Astrocyte (in vitro differentiated cells and primary cell): ENCODE measurements at regions not wholly inside any gene's neighbourhood (a gene's known extent, or its start where the extent isn't known, plus 50 kb on each side); places are given as distances from the start of the nearest gene placed in this dataset.

Source experiments
- DNase-seq: peaks from one replicate; pipeline ENCODE4 v3.0.0-alpha.2; 2010; ENCODE audit warnings: low read depth
- FAIRE-seq: peaks from 2 replicates; lab custom pipeline; 2011; peaks lifted over from hg19 to GRCh38; lab: Jason Lieb, UNC
- H2AFZ ChIP-seq: 2 replicates; pipeline ENCODE4 v1.6.0; 2012; ENCODE audit warnings: low read depth, low read length, inconsistent platforms
- H3K27ac ChIP-seq: 2 replicates; pipeline ENCODE4 v1.5.1; 2011; ENCODE audit warnings: low read depth, low read length, inconsistent platforms
- H3K27me3 ChIP-seq: 2 replicates; pipeline ENCODE4 v1.6.0; 2011; ENCODE audit warnings: low read length, inconsistent platforms; ENCODE audit not compliant: insufficient read depth
- H3K36me3 ChIP-seq: 2 replicates; pipeline ENCODE4 v1.5.1; 2011; ENCODE audit warnings: low read length, inconsistent platforms; ENCODE audit not compliant: insufficient read depth
- H3K4me1 ChIP-seq: 2 replicates; pipeline ENCODE4 v1.5.1; 2011; ENCODE audit warnings: low read length, inconsistent platforms; ENCODE audit not compliant: insufficient read depth
- H3K4me2 ChIP-seq: 2 replicates; pipeline ENCODE4 v1.6.0; 2012; ENCODE audit warnings: low read length, inconsistent platforms
- H3K4me3 ChIP-seq: 2 replicates; pipeline ENCODE4 v1.5.1; 2011; ENCODE audit warnings: low read depth, mild to moderate bottlenecking, low read length, inconsistent platforms; ENCODE audit not compliant: insufficient read depth
- H3K79me2 ChIP-seq: 2 replicates; pipeline ENCODE4 v1.6.0; 2012; ENCODE audit warnings: mild to moderate bottlenecking, low read length, inconsistent platforms; ENCODE audit not compliant: insufficient read depth
- H3K9ac ChIP-seq: 2 replicates; pipeline ENCODE4 v1.6.0; 2012; ENCODE audit warnings: mild to moderate bottlenecking, low read length, inconsistent platforms
- H3K9me3 ChIP-seq: 2 replicates; pipeline ENCODE4 v1.5.1; 2012; ENCODE audit warnings: low read depth, mild to moderate bottlenecking, low read length, inconsistent platforms; ENCODE audit not compliant: insufficient read depth
- H4K20me1 ChIP-seq: 2 replicates; pipeline ENCODE4 v1.6.0; 2012; ENCODE audit warnings: low read length, inconsistent platforms; ENCODE audit not compliant: insufficient read depth
- H3K27ac Mint-ChIP-seq: one replicate; pipeline ENCODE4 v1.8.0; 2021; ENCODE audit warnings: mild to moderate bottlenecking, mixed read lengths; ENCODE audit not compliant: unreplicated experiment
- H3K27me3 Mint-ChIP-seq: one replicate; pipeline ENCODE4 v1.8.0; 2021; ENCODE audit warnings: low read depth, mixed read lengths; ENCODE audit not compliant: unreplicated experiment
- H3K36me3 Mint-ChIP-seq: one replicate; pipeline ENCODE4 v1.8.0; 2021; ENCODE audit warnings: low read depth, mixed read lengths; ENCODE audit not compliant: unreplicated experiment
- H3K4me1 Mint-ChIP-seq: one replicate; pipeline ENCODE4 v1.8.0; 2021; ENCODE audit warnings: low read depth, mixed read lengths; ENCODE audit not compliant: unreplicated experiment
- H3K4me3 Mint-ChIP-seq: one replicate; pipeline ENCODE4 v1.8.0; 2021; ENCODE audit warnings: mild to moderate bottlenecking, moderate library complexity, mixed read lengths; ENCODE audit not compliant: unreplicated experiment
- H3K9me3 Mint-ChIP-seq: one replicate; pipeline ENCODE4 v1.8.0; 2021; ENCODE audit warnings: mild to moderate bottlenecking, mixed read lengths; ENCODE audit not compliant: unreplicated experiment
- EZH2 ChIP-seq: IDR thresholded peaks from 2 replicates; pipeline ENCODE4 v1.6.1; 2012; ENCODE audit warnings: mild to moderate bottlenecking, low read length, inconsistent platforms; ENCODE audit not compliant: insufficient read depth
- TF ChIP-seq, protein P1 (sequence below): IDR thresholded peaks from 2 replicates; pipeline ENCODE4 v1.5.1; 2011; ENCODE audit warnings: low read depth, mild to moderate bottlenecking, inconsistent platforms, low read length, moderate library complexity; ENCODE audit not compliant: insufficient read depth

DNA sequence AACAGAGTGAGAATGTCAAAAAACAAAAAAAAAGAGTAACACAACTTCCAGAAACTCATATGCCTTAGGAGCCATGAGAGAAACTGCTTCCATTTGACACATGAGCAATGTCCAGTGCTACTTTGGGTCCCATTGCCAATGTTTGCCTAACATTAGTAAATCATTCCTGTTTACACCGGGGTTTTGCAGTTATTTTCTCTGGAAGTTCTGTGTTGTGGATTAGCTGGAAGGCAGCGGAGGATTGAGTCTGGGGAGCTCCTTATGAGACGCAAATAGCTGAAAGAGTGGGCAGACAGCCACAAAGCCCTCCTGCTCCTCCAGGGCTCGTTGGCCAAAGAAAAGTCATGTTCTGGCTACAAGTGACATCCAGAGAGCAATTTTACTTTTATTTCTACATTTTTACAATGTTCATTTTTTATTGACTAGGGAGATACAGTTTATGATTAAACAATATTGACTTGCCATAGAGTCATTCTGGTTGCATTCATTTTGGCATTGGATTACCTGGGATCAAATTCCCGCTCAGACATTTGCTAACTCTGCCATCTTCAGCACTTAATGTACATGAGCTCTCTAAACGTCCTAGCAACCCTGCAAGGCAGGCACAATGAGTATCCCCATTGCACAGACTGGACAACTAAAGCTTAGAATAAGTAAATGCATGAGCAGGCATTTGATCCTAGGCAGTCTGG, 66.4 kb upstream of the GALNT2 start:
- Mint-ChIP-seq H3K27me3 (peaks cover 25% of the 10 kb centered on the region), H3K27ac (no peak overlapping the region), H3K4me3 (no peak overlapping the region), H3K9me3 (no peaks in the 10 kb centered on the region), H3K36me3 (no peaks in the 10 kb centered on the region), H3K4me1 (peaks cover 3% of the 10 kb centered on the region)
- TF ChIP-seq, protein P1, sequence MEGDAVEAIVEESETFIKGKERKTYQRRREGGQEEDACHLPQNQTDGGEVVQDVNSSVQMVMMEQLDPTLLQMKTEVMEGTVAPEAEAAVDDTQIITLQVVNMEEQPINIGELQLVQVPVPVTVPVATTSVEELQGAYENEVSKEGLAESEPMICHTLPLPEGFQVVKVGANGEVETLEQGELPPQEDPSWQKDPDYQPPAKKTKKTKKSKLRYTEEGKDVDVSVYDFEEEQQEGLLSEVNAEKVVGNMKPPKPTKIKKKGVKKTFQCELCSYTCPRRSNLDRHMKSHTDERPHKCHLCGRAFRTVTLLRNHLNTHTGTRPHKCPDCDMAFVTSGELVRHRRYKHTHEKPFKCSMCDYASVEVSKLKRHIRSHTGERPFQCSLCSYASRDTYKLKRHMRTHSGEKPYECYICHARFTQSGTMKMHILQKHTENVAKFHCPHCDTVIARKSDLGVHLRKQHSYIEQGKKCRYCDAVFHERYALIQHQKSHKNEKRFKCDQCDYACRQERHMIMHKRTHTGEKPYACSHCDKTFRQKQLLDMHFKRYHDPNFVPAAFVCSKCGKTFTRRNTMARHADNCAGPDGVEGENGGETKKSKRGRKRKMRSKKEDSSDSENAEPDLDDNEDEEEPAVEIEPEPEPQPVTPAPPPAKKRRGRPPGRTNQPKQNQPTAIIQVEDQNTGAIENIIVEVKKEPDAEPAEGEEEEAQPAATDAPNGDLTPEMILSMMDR, result no peak
- no peak for TF ChIP-seq EZH2
- FAIRE-seq (no peak), DNase-seq (no peak)
- Histone ChIP-seq H3K27ac (no peak overlapping the region), H3K9ac (no peak overlapping the region), H3K4me1 (no peaks in the 10 kb centered on the region), H2AFZ (no peak overlapping the region), H3K9me3 (no peaks in the 10 kb centered on the region), H4K20me1 (no peaks in the 10 kb centered on the region), H3K79me2 (no peaks in the 10 kb centered on the region), H3K36me3 (no peaks in the 10 kb centered on the region), H3K27me3 (peaks cover 8% of the 10 kb centered on the region), H3K4me2 (no peak overlapping the region), H3K4me3 (no peak overlapping the region)

DNA sequence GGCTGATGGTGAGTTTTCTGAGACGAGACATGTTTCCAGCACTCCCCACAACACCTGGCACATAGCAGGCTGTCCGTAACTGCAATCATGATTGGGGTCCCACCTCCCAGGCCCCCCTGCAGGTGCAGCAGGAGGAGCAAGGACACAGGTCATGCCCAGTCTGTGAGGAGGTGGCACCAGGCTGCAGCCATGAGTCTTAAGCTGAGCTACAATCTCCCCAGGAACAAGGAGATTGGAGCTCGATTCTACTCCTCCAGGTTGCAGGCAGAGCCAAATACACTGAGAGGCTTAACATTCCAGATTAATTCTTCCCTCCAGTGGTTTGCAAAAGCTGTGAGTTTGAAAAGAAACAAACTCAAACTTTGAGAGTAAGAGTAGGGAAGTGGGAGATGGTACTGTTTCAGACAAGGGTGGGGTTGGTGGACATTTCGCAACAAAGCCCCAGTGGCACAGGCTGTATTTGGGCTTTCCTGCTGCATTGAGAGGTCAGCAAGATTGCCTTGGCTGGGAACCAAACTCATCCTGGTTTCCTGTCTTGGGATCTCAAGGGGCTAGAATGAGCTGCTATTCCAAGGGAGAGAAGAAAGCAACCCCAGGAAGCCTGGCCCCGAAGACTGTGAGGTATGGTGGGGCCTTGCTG, 64.8 kb upstream of the GALNT2 start:
- peaks cover 32% of the 10 kb centered on the region for H3K27me3 Mint-ChIP-seq
- no peaks in the 10 kb centered on the region for H4K20me1 ChIP-seq
- no peak overlapping the region for H3K27ac ChIP-seq
- H2AFZ ChIP-seq, result no peak overlapping the region
- no peaks in the 10 kb centered on the region for H3K4me1 Mint-ChIP-seq
- H3K9ac ChIP-seq, result no peak overlapping the region
- no peaks in the 10 kb centered on the region for H3K36me3 ChIP-seq
- no peaks in the 10 kb centered on the region for H3K9me3 ChIP-seq
- H3K4me3 Mint-ChIP-seq, result no peak overlapping the region
- H3K36me3 Mint-ChIP-seq, result no peaks in the 10 kb centered on the region
- no peak for TF ChIP-seq EZH2
- TF ChIP-seq, protein P1, result no peak
- no peaks in the 10 kb centered on the region for H3K79me2 ChIP-seq
- H3K4me2 ChIP-seq, result no peak overlapping the region
- H3K27ac Mint-ChIP-seq, result no peak overlapping the region
- no peak for FAIRE-seq
- no peaks in the 10 kb centered on the region for H3K9me3 Mint-ChIP-seq
- no peak overlapping the region for H3K4me3 ChIP-seq
- DNase-seq, result no peak
- H3K4me1 ChIP-seq, result no peaks in the 10 kb centered on the region
- peaks cover 5% of the 10 kb centered on the region for H3K27me3 ChIP-seq

DNA sequence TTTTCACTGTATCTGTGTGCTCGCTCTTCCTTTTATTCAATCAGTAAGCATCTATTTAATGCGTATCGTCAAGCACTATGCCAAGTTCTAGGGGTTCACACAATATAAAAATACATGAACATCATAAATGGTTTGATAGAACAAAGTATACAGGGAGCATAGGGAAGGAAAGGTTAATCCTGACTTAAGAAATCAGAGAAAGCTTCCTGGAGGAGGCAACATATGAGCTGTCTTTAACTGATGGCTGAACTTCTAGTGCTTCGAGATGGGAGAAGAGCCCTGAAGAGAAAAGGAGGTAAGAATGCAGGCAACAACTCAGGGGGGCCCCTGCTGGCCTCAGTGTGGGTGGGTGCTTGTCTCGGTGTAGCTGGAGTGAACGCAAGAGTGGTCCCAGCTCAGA, 63.6 kb upstream of the GALNT2 start:
- Histone ChIP-seq H3K4me2 (no peak overlapping the region), H3K79me2 (no peaks in the 10 kb centered on the region), H3K27ac (no peak overlapping the region), H4K20me1 (no peaks in the 10 kb centered on the region), H3K9ac (no peak overlapping the region), H2AFZ (no peak overlapping the region), H3K9me3 (no peaks in the 10 kb centered on the region), H3K27me3 (peaks cover 5% of the 10 kb centered on the region), H3K4me1 (no peaks in the 10 kb centered on the region), H3K4me3 (no peak overlapping the region), H3K36me3 (no peaks in the 10 kb centered on the region)
- FAIRE-seq, result no peak
- TF ChIP-seq, protein P1, result no peak
- TF ChIP-seq EZH2, result no peak
- no peaks in the 10 kb centered on the region for H3K36me3 Mint-ChIP-seq
- no peak overlapping the region for H3K4me3 Mint-ChIP-seq
- DNase-seq, result no peak
- H3K4me1 Mint-ChIP-seq, result no peaks in the 10 kb centered on the region
- H3K27ac Mint-ChIP-seq, result no peak overlapping the region
- peaks cover 2% of the 10 kb centered on the region for H3K9me3 Mint-ChIP-seq
- H3K27me3 Mint-ChIP-seq, result peaks cover 34% of the 10 kb centered on the region
